CD4-positive, alpha-beta T cell treated with Interleukin-1 beta for 1 hour (primary cell): ENCODE measurements at regions not wholly inside any gene's neighbourhood (a gene's known extent, or its start where the extent isn't known, plus 50 kb on each side); places are given as distances from the start of the nearest gene placed in this dataset.

Experiments
- DNase-seq, 2 donors: peaks; one replicate each; pipeline ENCODE4 v3.0.0-alpha.2; 2020 to 2022

- DNase-seq = no peak
Measured at GRCh38 chr13:85535316-85536084, 263.7 kb downstream of the SLITRK6 start.

GRCh38 chr13:85533911-85534310 is 265.3 kb downstream of the SLITRK6 start:
- no peak for DNase-seq

- no peak for DNase-seq
Measured at GRCh38 chr13:85529218-85529594, 270.0 kb downstream of the SLITRK6 start.

GRCh38 chr13:85528491-85529217 is 270.6 kb downstream of the SLITRK6 start:
- no peak for DNase-seq

DNA sequence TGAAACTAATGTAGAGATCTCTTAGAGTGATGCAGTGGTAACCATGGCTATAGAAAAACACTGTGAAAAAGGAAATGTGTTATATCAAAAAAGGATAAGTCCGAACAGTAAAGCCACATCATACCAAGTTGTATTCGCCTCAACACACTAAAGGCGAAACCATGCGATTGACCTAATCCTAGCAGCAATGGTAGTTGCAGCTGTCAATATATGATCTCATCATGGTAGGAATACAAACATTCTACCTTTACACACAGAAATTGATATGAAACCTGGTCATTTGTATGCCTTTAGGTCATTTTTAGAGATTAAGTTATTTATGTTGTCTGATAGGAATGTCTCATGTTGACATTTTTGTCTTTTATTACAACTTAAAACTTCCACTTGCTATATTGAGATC is 271.9 kb downstream of the SLITRK6 start:
- DNase-seq = no peak

GRCh38 chr13:85525411-85525810 is 273.8 kb downstream of the SLITRK6 start:
- DNase-seq = no peak

- no peak for DNase-seq
Measured at GRCh38 chr13:85521657-85522056, 277.6 kb downstream of the SLITRK6 start.

- DNase-seq = no peak
Measured at GRCh38 chr13:85520445-85520844, 278.8 kb downstream of the SLITRK6 start.

GRCh38 chr13:85519363-85519762 is 279.9 kb downstream of the SLITRK6 start:
- no peak for DNase-seq

DNA sequence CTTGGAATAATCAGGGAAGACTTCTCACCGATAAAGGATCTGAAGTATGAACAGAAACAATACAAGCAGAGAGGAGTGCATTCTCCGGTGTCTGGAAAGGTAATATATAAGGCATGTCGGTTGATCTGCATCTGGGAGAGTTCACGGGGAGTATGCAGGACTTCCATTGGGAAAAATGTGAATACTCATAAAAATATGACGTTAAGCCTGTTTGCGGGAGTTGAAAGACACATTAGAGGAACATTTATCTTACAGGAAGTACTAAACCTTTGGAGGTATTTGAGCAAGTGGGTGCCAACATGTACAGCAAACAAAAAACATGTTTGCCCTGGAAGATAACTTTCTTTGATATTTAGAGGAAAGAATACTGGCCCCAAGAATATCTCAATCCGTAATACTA is 286.8 kb downstream of the SLITRK6 start:
- DNase-seq = no peak

GRCh38 chr13:85509512-85509911 is 289.7 kb downstream of the SLITRK6 start:
- no peak for DNase-seq

GRCh38 chr13:85508683-85509329 is 290.4 kb downstream of the SLITRK6 start:
- no peak for DNase-seq

DNA sequence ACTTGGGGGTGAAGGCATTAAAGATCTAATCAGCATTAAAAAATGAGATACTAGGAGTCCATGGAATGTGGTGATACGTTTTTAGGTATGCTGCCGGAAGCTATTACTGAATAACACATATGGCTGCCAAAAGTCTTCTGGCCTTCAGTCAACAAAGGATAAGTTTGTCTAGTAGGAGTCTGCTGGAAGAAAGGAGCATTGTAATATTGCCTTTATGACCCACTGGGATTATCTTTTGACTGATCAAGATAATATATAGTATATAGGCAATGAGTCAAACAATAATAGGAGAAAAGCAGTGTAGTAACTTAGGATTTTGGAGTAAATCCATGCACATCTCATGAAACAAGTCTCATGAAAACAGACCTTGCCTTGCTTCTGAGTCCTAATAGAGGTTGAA is 295.4 kb downstream of the SLITRK6 start:
- no peak for DNase-seq

- DNase-seq = no peak
Measured at GRCh38 chr13:85501616-85502015, 297.6 kb downstream of the SLITRK6 start.

DNA sequence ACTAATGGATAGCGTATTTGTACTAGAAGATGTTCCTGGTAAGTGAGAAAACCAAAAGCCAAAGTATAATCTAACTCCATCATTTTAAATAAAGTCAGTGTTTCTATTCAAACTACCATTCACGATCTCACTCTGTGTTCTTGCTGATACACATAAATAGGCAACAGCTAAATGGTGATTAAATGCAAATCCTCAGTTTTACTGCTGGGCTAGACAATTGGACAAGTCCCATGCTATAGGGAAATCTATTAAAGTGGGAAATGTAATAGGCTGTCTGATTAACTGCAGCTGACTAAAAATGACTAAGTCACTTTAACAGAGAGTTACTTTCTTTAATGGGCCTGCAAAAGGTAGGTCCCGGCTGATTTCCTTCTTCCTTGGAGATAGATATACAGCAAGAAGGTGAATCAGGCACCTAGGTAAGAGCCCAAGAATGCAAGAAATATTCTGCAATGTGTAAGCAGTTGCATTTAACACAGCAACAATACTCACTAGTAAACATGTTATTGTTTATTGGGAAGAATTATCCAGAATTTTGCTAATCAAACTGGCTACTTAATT is 298.4 kb downstream of the SLITRK6 start:
- no peak for DNase-seq

DNA sequence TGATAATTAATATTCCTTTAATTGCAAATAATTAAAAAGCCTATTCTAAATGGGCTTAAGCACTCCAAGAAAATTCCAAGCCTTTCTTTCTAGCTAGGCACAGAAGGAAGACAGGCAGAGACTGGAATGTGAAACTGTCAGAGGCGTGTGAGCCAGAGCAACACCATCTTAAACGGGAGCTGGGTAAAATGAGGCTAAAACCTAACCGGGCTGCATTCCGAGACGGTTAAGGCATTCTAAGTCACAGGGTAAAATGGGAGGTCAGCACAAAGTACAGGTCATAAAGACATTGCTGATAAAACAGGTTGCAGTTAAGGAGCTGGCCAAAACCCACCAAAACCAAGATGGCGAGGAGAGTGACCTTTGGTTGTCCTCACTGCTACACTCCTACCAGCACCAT is 300.4 kb downstream of the SLITRK6 start:
- DNase-seq = no peak

GRCh38 chr13:85497652-85498051 is 301.6 kb downstream of the SLITRK6 start:
- DNase-seq = no peak

DNA sequence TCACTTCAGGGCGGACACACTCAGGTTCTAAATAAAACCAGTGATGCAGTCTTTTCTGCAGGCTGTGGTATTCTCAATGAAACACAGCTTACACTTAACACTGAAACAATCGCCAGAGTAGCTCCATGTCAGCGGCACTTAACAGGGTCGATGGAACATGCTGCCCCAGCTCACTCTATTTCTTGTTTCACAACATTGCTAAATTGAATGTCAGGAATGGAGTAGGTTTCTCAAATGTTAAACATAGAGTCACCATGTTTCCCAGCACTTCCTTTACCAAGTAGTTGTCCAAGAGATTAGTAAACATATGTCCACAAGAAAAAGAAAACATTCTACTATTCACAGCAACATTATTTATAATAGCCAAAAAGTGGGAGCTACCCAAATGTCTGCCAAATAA is 306.9 kb downstream of the SLITRK6 start:
- DNase-seq = no peak

DNA sequence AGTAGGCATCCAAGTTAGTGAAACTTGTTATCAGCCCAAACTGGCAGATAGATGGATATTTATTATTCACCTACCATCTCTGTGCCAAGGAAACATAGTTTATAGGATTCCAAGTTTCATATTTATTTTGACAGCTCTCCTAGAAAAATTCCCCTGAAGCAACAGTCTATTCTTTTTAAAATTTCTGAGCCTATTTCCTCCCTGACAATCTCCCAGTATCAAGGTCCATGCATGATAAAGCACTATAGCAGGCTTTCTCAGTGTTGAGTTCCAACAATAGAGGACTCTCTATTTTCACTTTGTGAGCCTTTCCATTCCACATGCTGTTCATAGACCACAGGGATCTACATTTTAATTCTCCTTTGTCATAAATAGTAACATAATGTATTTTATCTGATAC is 312.6 kb downstream of the SLITRK6 start:
- no peak for DNase-seq

DNA sequence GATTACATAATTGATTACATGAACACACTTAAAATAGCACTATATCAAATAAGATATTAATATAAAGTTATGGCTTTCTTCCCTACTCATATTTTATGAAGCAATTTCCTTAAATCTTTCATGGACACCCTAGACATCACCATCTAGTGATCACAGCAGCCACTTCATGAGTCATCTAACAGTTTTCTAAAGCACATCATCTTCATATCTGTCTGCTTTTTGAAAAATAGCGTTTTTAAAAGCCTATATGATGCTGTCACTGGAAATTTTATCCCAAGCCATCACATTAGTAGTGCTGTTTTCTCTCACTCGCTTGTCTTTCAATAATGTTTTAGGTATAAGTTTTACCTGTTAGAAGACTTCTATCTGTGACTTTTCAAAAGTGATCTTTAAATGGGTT is 326.1 kb downstream of the SLITRK6 start:
- no peak for DNase-seq

DNA sequence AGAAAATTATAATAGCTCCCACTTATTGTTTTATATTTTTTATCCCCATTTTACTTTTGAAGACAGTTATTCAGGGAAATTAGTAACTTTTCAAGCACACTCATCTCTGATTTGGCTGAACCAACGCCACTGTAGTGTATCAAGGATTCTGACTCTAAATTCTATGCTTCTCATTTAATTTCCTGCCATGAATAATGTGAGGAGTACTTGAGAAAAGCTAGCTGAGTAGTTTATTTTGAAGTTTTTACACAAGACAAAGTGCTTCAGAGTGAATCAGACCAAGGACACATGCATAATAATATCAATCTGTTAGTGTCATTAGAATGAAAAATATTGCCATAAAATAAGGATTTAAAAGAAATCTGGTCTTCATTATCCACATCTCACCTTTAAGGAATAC is 329.9 kb downstream of the SLITRK6 start:
- no peak for DNase-seq

- DNase-seq = no peak
Measured at GRCh38 chr13:85462792-85463425, 336.3 kb downstream of the SLITRK6 start.

DNA sequence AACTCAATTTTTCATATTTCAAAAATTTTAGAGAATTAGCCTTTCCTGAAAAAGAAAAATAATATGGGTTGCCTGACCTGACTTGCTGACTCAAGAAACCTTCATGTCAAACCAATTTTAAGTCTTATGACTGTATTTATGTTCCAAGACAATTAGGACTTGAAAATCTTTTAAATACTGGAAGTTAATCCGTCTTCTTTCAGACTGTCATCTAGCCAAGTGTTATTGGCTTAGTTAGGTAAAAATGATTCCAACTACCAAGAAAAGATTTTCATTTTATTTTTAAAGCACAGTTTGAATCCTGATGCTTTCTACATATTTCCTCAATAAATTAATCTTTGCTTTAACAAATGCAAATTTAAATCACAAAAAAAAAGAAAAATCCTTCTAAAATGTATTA is 337.6 kb downstream of the SLITRK6 start:
- DNase-seq = no peak
